Fibroblast of villous mesenchyme (primary cell): ENCODE measurements at regions not wholly inside any gene's neighbourhood (a gene's known extent, or its start where the extent isn't known, plus 50 kb on each side); places are given as distances from the start of the nearest gene placed in this dataset.
A peak's percentile ranks its signal among the peaks of the same experiment; 100 is the strongest.
"Not testable (repeated sequence)": the region's sequence is repeated elsewhere in the genome, so short reads cannot be mapped to it uniquely, and the experiment has no call there.

Experiments used
- DNase-seq: peaks from one replicate; pipeline ENCODE4 v3.0.0-alpha.2; 2010; ENCODE audit warnings: low read depth
- H3K4me3 ChIP-seq: 2 replicates; pipeline ENCODE4 v1.5.1; 2011; ENCODE audit warnings: low read depth, mild to moderate bottlenecking, low read length
- TF ChIP-seq, protein P1 (sequence below): IDR thresholded peaks from 2 replicates; pipeline ENCODE4 v1.5.1; 2012; ENCODE audit warnings: low read depth, mild to moderate bottlenecking, low read length; ENCODE audit not compliant: insufficient read depth

DNA sequence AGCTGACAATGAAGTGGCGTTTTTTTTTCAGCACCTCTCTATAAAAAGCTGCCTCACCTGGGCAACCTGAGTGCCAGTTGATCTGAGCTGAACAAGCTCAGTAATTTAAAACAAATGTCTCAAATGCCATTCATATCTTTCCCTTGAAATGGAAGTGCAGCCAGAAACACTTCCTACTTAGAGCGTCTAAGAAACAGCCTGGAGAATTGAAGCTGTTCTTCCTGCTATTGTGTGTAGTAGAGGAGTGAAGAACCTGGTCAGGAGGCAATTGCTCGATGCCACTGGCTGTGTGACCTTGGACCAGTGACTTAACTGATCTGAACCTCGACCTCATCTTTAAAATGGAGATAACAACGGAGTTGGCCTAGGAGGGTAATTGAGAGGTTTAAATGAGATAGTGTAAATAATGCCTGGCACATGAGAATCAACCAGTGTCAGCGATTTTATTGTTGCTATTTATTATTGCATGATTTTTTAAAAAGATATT lies 95.4 kb upstream of the FOXQ1 start:
- no peak for DNase-seq
- no peak overlapping the region for H3K4me3 ChIP-seq
- TF ChIP-seq, protein P1, sequence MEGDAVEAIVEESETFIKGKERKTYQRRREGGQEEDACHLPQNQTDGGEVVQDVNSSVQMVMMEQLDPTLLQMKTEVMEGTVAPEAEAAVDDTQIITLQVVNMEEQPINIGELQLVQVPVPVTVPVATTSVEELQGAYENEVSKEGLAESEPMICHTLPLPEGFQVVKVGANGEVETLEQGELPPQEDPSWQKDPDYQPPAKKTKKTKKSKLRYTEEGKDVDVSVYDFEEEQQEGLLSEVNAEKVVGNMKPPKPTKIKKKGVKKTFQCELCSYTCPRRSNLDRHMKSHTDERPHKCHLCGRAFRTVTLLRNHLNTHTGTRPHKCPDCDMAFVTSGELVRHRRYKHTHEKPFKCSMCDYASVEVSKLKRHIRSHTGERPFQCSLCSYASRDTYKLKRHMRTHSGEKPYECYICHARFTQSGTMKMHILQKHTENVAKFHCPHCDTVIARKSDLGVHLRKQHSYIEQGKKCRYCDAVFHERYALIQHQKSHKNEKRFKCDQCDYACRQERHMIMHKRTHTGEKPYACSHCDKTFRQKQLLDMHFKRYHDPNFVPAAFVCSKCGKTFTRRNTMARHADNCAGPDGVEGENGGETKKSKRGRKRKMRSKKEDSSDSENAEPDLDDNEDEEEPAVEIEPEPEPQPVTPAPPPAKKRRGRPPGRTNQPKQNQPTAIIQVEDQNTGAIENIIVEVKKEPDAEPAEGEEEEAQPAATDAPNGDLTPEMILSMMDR, result no peak

DNA sequence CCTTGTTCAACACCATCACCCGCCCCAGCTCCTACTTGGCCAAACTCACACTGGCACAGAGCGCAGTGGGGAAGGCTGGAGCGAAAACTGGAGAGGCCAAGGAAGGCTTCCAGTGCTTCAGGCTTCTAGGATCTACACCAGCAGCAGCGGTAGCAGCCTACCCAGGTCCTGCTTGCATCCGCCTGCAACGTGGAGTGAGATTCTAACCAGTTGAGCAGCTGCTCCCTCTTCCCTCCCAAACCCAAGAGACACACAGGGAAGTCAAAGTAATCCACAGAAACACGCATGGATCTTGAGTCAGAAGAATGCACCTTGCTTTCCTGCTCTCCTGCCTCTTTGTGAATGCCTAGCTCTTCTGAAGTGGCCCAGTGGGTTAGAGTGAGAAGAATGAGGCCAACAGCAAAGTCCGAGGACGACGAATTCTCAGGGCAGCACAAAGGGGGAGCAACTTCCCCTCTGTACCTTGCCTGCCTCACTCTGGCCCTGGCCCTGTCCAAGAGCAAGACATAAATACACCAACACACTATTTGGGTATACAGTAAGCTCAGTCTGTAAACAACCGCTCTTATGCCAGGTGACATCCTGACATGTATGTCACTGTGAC lies 95.9 kb upstream of the FOXQ1 start:
- no peak overlapping the region for H3K4me3 ChIP-seq
- TF ChIP-seq, protein P1, result no peak
- DNase-seq, result no peak

DNA sequence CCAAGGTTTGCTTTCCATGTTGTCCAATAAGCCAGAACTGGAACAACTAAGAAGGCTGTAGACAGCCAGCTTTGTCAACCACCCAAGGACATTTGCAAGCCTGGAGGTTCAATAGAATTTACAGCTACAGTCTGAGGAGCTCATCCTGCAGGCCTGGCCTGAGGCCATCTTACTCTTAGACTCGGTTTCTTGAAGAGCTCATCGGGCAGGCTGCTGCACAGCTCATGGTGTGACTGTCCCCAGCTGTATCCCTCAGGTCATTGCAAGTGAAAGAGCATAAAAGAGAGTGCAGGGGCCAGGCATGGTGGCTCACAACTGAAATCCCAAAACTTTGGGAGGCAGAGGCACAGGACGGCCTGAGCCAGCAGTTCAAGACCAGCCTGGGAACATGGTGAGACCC lies 96.9 kb upstream of the FOXQ1 start:
- no peak for DNase-seq
- H3K4me3 ChIP-seq, result no peak overlapping the region
- TF ChIP-seq, protein P1, result no peak

DNA sequence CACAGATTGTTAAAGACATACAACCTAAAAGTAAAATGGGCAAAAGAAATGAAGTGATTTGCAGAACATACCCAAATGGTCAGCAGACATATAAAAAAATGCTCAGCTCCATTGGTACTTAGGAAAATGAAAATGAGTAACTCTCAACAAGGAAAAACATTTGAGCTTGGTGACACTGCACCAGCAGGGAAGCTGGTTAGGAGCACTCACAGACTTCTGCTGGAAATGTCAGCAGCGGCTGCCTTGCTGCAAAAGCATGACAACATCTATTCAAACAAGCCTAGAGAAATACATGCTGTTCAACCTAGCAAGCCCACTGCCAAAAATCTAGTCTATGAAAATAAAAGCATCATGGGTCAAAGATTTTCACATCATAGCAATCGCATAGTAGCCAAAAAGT lies 99.0 kb upstream of the FOXQ1 start:
- H3K4me3 ChIP-seq, result no peak overlapping the region
- no peak for DNase-seq
- TF ChIP-seq, protein P1, result no peak

DNA sequence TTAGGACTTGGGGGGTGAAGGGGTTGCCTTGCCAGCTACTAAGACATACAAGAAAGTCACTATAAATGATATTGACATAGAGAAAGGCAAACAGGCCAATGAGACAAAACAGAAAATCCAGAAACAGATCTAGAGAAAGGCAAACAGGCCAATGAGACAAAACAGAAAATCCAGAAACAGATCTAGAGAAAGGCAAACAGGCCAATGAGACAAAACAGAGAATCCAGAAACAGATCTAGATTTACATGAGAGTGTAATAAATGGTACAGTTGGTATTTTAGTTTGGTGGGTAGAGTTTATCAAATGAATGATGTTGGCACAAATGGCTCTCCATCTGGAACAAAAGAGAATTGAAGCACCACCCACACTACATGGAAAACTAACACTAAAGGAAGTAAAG lies 99.8 kb upstream of the FOXQ1 start:
- DNase-seq, H3K4me3 ChIP-seq: not testable (repeated sequence)

DNA sequence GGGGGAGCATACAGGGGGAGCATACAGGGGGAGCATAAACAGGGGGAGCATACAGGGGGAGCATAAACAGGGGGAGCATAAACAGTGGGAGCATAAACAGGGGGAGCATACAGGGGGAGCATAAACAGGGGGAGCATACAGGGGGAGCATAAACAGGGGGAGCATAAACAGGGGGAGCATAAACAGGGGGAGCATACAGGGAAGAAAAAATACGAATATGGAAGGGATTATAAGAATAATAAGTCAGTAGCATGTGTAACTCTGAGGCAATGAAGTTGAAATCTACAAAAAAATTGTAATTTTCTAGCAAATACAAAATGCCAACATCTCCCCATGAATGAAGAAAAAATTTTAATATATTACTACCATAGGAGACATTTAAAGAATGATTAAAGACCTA lies 101.3 kb upstream of the FOXQ1 start:
- H3K4me3 ChIP-seq, DNase-seq: not testable (repeated sequence)

DNA sequence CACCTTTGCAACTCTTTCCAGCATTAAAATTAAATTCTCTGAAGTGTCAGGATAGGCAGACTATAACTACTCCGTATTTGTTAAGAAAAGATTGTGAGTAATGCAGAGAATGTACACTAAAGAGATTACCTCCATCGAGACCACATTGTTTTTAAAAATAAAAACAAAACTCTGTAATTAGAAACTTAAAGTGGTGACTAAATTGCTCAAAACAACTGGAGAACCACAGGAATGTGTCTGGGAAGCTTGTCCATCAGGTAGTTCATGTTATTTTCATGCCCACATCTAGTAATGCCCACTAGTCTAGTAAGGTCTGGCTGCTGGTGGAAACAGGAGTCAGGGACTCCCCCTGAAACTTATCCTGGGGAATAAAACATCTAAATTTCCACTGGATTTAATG lies 103.0 kb upstream of the FOXQ1 start:
- no peak overlapping the region for H3K4me3 ChIP-seq
- TF ChIP-seq, protein P1, result no peak
- DNase-seq, result peak; percentile 7

DNA sequence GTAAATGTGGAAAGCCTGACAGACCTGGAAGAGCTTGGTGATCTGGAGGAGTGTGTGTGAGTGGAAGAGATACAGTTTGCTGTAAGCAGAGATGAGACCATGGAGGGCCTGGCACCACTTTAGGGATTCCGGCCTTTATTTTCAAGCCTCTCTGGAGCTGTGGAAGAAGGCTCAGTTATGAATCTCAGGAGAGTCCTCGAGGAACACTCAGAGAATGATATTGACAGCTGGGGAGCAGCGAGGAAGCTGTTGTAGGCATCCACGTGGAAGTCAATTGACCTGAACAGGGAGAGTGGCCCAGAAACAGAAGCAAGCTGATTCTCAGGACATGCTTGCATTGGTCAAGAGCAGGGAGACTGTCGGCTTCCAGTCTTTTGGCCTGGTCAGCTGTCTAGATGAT lies 108.4 kb upstream of the FOXQ1 start:
- TF ChIP-seq, protein P1, result no peak
- H3K4me3 ChIP-seq, result no peak overlapping the region
- no peak for DNase-seq
